Activated naive CD8-positive, alpha-beta T cell treated with anti-CD3 and anti-CD28 coated beads, Interleukin-2, amount 10 ng/mL, durations not matched to agents 7 days and 5 days (primary cell): ENCODE measurements at regions not wholly inside any gene's neighbourhood (a gene's known extent, or its start where the extent isn't known, plus 50 kb on each side); places are given as distances from the start of the nearest gene placed in this dataset.

Experiments used
- ATAC-seq: fragments of 150-1000 bp; cut with Tn5 transposase; one replicate; pipeline ENCODE4 v1.10.0; 2021; ENCODE audit warnings: low read depth, moderate library complexity
- POLR2A ChIA-PET: fragments of 350-600 bp; sonication (Branson Sonifier 250); formaldehyde crosslinking; loops from one replicate; lab custom pipeline; 2021; ENCODE audit warnings: antibody characterized with exemption; lab: Charles Lee
- DNase-seq: peaks from one replicate; pipeline ENCODE4 v3.0.0; 2021
- H3K27ac Mint-ChIP-seq: one replicate; pipeline ENCODE4 v1.8.0; 2022; ENCODE audit warnings: mild to moderate bottlenecking, mixed read lengths
- H3K27me3 Mint-ChIP-seq: one replicate; pipeline ENCODE4 v1.8.0; 2022; ENCODE audit warnings: mild to moderate bottlenecking, moderate library complexity, mixed read lengths
- H3K36me3 Mint-ChIP-seq: one replicate; pipeline ENCODE4 v1.8.0; 2021; ENCODE audit warnings: mild to moderate bottlenecking, mixed read lengths
- H3K4me1 Mint-ChIP-seq: one replicate; pipeline ENCODE4 v1.8.0; 2021; ENCODE audit warnings: mixed read lengths
- H3K4me3 Mint-ChIP-seq: one replicate; pipeline ENCODE4 v1.8.0; 2022; ENCODE audit warnings: mild to moderate bottlenecking, moderate library complexity, mixed read lengths
- H3K9me3 Mint-ChIP-seq: one replicate; pipeline ENCODE4 v1.8.0; 2021; ENCODE audit warnings: mixed read lengths

DNA sequence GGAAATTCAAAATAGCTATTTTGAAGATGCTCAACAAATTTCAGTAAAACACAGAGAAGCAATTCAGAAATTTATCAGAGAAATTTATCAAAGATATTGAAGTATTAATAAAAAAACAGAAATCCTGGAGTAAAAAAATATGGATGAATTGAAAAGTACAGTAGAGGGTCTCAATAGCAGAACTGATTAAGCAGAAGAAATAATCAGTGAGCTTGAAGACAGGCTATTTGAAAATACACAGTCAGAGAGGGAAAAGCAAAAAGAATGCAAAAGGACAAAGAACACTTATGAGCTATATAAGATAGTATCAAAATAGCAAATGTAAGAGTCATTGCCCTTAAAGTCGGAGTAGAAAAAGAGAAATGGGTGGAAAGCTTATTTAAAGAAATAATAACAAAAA is 107.9 kb upstream of the PPP2R2B start:
- DNase-seq (no peak), ATAC-seq (no peak)
- Mint-ChIP-seq H3K36me3 (no peaks in the 10 kb centered on the region), H3K9me3 (peaks cover 6% of the 10 kb centered on the region), H3K27ac (no peak overlapping the region), H3K4me1 (no peaks in the 10 kb centered on the region), H3K27me3 (peaks cover 8% of the 10 kb centered on the region), H3K4me3 (no peak overlapping the region)
- POLR2A ChIA-PET: no interaction called here

DNA sequence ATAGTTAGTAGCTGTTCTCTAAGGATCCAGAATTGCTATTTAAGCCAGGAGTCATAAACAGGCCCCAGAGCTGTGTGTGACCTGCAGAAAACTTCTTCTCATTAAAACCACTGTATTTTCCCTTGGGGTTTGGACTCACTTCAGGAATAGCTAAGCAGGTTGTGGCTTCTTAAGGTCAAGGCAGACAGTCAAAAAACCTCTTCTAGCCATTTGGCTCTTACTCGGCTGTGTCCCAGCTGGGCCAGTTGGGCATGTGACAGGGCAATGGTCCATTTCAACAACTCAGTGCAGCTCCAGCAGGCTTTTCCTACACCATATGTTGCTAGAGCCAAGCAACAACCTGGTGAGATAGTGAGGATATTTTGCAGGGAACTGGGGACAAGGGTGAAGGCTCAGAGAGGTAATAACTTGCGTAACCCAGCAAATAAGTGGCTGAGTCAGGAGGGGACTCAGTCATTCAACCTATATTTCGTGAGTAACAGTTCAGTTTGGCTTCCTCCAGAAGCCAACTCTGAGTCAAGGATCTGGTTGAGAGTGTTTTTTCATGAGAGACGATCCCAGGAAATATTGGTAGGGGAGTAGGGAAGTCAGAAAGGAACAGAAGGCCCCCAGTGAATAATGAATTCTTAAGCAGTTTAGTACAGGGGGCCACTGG is 115.4 kb upstream of the PPP2R2B start:
- H3K4me1 Mint-ChIP-seq: no peaks in the 10 kb centered on the region
- H3K36me3 Mint-ChIP-seq: no peaks in the 10 kb centered on the region
- ATAC-seq (no peak), DNase-seq (no peak)
- H3K27ac Mint-ChIP-seq: no peak overlapping the region
- H3K9me3 Mint-ChIP-seq: no peaks in the 10 kb centered on the region
- POLR2A ChIA-PET: no interaction called here
- no peaks in the 10 kb centered on the region for H3K27me3 Mint-ChIP-seq
- H3K4me3 Mint-ChIP-seq: no peak overlapping the region

DNA sequence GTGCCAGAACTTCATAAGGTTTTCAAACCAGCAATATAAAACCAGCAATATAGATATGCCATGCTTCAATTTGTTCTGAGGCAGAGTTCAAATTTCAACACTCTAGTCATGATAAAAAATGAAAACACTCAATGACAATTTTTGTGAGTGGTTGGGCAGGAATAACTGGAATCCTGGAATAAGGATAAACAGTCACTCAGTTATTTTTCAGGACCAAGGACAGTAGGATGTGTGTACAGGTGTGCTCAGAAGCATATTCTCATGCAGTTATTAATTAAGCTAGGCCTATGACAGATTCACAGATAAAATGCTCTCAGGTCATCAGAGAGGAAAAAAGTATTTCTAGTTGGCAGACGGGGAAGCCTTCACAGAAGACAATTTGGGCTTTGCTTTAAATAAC is 117.3 kb upstream of the PPP2R2B start:
- H3K27ac Mint-ChIP-seq: no peak overlapping the region
- ATAC-seq (no peak), DNase-seq (no peak)
- no peaks in the 10 kb centered on the region for H3K4me1 Mint-ChIP-seq
- H3K36me3 Mint-ChIP-seq: no peaks in the 10 kb centered on the region
- no peak overlapping the region for H3K4me3 Mint-ChIP-seq
- no peaks in the 10 kb centered on the region for H3K9me3 Mint-ChIP-seq
- POLR2A ChIA-PET: no interaction called here
- no peaks in the 10 kb centered on the region for H3K27me3 Mint-ChIP-seq

DNA sequence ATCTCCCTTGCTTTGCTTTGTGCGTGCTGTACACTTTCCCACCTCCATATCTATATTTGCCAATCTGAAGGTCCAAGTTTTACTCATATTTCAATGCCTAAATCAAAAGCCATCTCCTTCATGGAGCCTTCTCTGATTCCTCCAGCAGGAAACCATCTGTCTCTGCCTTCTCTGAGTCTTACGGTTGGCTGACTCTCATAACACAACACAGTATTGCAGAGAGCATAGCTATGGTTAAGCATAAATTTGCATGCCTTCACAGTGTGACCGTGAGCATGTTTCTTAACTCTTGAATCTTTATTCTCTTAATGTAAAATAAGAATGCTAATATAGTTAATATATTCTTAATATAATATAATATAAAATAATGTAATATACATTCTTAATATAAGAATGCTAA is 136.8 kb upstream of the PPP2R2B start:
- ATAC-seq: no peak
- Mint-ChIP-seq H3K36me3 (no peaks in the 10 kb centered on the region), H3K27ac (no peak overlapping the region), H3K4me3 (no peak overlapping the region), H3K9me3 (no peaks in the 10 kb centered on the region), H3K27me3 (no peaks in the 10 kb centered on the region), H3K4me1 (no peaks in the 10 kb centered on the region)
- POLR2A ChIA-PET: no interaction called here
- no peak for DNase-seq

DNA sequence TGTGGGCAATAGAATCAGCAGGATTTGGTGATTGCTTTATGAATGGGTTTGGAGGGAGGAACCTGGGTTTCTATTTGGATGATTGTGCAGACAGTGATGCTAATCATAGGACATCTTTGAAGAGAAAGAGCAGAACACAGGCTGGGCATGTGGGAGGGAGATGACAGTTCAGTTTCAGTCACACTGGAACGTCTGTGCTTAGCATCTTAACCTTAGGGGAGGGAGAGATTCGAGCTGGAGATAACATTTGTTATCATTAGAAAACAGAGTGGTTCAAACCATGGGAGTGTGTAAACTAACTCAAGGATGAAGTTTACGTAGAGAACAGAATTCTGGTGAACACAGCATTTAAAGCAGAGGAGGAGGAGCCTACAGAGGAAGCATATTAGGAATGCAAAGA is 138.6 kb upstream of the PPP2R2B start:
- H3K4me1 Mint-ChIP-seq: no peaks in the 10 kb centered on the region
- H3K4me3 Mint-ChIP-seq: no peak overlapping the region
- no peaks in the 10 kb centered on the region for H3K9me3 Mint-ChIP-seq
- ATAC-seq: no peak
- DNase-seq: no peak
- no peaks in the 10 kb centered on the region for H3K36me3 Mint-ChIP-seq
- no peaks in the 10 kb centered on the region for H3K27me3 Mint-ChIP-seq
- H3K27ac Mint-ChIP-seq: no peak overlapping the region
- POLR2A ChIA-PET: no interaction called here

DNA sequence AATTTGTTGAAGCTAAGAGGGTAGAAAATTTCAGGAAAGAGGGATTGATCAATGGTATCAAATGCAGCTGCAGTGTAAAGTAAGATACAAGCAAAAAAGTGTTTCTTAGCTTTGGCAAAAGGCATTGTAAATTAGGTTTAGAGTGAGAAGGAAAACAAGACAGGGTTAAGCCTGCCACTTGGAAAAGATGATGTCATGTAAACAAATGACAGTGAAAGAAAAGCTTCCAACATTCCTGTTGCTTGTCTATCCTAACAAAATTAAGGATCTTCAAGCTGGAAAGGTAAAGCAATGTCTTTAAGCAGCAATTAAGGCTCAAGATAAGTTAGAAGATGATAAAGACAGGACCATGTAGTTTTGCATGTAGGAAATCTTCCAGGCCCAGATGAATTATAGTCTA is 139.1 kb upstream of the PPP2R2B start:
- ATAC-seq (no peak), DNase-seq (no peak)
- no peaks in the 10 kb centered on the region for H3K9me3 Mint-ChIP-seq
- no peaks in the 10 kb centered on the region for H3K4me1 Mint-ChIP-seq
- H3K36me3 Mint-ChIP-seq: no peaks in the 10 kb centered on the region
- H3K4me3 Mint-ChIP-seq: no peak overlapping the region
- POLR2A ChIA-PET: no interaction called here
- no peaks in the 10 kb centered on the region for H3K27me3 Mint-ChIP-seq
- H3K27ac Mint-ChIP-seq: no peak overlapping the region

DNA sequence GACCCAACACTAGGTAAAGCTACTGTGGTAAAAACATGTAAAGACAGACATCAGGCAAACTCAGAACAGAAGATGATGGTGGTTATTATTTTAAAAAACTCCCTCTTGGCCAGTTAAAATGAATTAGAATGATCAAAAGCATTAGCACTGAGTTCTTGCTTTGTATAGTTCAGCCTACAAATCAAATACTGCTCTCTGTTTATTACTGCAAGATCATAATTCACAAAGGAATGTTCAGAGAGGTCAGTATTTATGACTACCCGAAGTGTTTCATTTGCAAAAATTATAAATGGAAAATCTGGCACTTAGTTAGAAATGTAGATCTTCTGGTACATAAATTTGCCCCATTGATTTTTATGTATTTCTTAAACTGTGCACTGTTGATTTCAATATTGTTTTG is 140.3 kb upstream of the PPP2R2B start:
- no peaks in the 10 kb centered on the region for H3K9me3 Mint-ChIP-seq
- ATAC-seq (no peak), DNase-seq (no peak)
- POLR2A ChIA-PET: no interaction called here
- H3K27ac Mint-ChIP-seq: no peak overlapping the region
- H3K36me3 Mint-ChIP-seq: no peaks in the 10 kb centered on the region
- no peaks in the 10 kb centered on the region for H3K27me3 Mint-ChIP-seq
- H3K4me3 Mint-ChIP-seq: no peak overlapping the region
- H3K4me1 Mint-ChIP-seq: no peaks in the 10 kb centered on the region

DNA sequence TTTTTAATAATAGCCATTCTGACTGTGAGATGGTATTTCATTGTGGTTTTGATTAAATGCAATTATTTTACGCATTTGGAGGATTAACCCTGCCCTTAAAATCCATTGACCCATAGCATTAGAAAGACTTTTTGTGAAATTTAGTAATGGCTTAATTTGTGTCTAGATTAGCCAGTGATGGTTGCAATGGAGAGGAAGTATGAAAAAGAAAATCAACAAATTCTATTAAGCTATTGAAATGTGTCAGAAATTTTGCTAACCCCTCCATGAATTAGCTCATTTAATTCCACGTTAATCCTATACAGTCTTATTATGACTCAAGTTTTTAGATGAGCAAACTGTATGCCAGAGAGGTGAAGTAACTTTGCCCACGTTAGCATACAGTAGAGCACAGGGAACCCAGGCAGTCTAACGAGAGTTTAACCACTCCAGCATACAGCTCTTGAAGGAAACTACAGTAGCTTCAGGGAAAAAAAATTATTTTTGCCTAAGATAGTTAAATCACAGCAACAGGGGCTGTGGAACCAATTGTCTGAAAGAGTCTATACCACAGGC is 158.2 kb upstream of the PPP2R2B start:
- Mint-ChIP-seq H3K4me1 (no peaks in the 10 kb centered on the region), H3K4me3 (no peak overlapping the region), H3K9me3 (peaks cover 3% of the 10 kb centered on the region), H3K36me3 (no peaks in the 10 kb centered on the region), H3K27me3 (no peaks in the 10 kb centered on the region), H3K27ac (no peak overlapping the region)
- ATAC-seq (no peak), DNase-seq (no peak)
- POLR2A ChIA-PET: no interaction called here

DNA sequence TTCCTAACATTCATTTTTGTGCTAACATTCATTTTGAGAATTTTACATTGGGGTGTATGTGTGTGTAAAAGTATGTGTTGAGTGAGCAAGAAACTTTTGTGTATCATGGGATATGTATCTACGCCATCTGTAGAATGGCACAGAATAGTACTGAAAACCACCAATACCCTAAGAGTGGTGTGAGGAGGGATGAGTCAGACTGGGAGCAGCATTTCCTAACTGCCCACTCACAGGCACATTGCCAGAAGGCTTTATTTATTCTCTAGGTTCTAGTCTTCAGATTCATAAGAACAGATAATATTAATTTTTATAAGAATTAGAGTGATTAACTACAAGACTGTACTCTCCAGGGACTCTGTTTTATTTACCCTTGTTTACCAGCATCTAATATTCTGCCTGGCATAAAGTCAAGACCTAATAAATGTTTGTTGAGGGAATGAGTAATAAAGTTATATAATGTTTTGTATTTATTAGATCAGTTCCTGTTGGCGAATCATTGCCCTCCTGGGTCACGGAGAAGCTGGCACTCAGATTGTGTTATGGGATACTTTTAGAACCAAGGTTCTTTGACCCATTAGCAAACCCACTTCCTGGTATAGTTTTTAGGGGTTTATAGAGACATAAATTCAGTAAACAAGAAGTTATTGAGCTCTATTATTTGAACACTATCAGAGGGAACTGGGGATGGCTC is 159.1 kb upstream of the PPP2R2B start:
- no peak overlapping the region for H3K27ac Mint-ChIP-seq
- ATAC-seq: no peak
- no peaks in the 10 kb centered on the region for H3K36me3 Mint-ChIP-seq
- H3K4me3 Mint-ChIP-seq: no peak overlapping the region
- H3K4me1 Mint-ChIP-seq: no peaks in the 10 kb centered on the region
- H3K9me3 Mint-ChIP-seq: peaks cover 3% of the 10 kb centered on the region
- no peak for DNase-seq
- POLR2A ChIA-PET: no interaction called here
- peaks cover 2% of the 10 kb centered on the region for H3K27me3 Mint-ChIP-seq

DNA sequence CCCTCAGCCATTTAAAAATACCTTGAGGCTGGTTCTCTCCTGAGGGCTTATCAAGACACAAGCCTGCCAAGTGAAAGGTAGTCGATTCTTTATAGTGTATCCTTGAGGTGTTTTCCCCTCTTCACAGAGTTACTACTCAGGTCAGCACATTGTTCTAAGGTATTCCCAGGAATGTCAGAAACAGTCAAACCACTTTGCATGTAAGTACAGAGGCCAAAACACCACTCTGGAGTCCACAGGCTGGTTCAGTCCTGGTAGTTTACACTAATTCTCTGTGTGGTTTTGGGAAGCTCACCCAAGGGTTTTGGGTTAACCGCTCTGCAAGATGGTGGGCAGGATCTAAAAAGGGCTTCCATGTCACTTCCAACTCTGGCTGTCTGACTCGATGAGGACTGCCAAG is 162.3 kb upstream of the PPP2R2B start:
- DNase-seq: no peak
- H3K27me3 Mint-ChIP-seq: peaks cover 6% of the 10 kb centered on the region
- H3K27ac Mint-ChIP-seq: no peak overlapping the region
- H3K4me3 Mint-ChIP-seq: no peak overlapping the region
- no peaks in the 10 kb centered on the region for H3K4me1 Mint-ChIP-seq
- POLR2A ChIA-PET: no interaction called here
- no peak for ATAC-seq
- H3K9me3 Mint-ChIP-seq: no peaks in the 10 kb centered on the region
- no peaks in the 10 kb centered on the region for H3K36me3 Mint-ChIP-seq

DNA sequence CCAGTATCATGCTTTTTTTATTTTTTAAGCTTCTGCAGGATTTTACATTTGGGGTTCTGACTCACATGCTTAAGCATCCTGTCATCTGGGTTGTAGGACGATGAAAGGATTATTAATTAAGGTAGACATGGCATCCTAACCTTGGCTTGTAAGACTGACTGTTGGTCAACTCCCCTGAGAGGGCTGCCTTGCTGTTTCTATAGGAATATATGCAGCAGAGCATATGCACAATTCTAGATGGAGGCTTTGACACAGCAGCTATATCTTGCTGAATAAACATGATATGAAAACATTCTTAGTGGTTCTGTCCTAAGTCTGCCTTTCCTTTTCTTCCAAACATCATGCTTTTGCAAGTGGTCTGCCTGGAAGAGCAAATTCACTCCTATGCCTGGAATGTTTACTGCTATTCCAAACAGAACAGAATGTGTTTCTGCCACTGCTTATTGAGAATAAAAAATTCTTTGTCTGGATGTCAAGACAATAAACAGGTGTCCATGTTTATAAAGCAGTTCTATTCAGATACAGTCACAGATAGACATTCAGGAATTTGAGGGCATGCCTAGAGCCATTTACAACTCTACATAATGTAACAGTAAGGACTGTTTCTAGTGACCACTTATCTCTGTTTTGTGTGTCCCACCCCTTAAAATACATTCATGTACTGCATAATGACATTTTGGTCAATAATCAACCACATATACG is 166.2 kb upstream of the PPP2R2B start:
- Mint-ChIP-seq H3K9me3 (no peaks in the 10 kb centered on the region), H3K4me1 (no peaks in the 10 kb centered on the region), H3K36me3 (no peaks in the 10 kb centered on the region), H3K27ac (no peak overlapping the region), H3K27me3 (peaks cover 9% of the 10 kb centered on the region), H3K4me3 (no peak overlapping the region)
- DNase-seq (no peak), ATAC-seq (no peak)
- POLR2A ChIA-PET: no interaction called here

DNA sequence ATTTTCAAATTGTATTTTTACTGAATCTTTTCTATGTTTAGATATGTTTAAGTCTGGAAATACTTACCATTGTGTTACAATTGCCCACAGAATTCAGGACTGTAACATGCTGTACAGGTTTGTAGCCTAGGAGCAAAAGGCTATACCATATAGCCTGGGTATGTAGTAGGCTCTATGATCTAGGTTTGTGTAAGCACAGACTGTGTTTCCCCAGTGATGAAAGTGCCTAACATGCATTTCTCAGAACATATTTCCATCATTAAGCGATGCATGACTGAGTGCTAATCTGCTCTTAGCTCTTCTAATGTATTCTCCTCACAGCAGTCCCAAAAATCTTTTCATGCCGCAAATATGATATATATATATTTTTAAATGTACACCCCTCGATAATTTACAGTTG is 166.7 kb upstream of the PPP2R2B start:
- POLR2A ChIA-PET: no interaction called here
- Mint-ChIP-seq H3K36me3 (no peaks in the 10 kb centered on the region), H3K27me3 (peaks cover 9% of the 10 kb centered on the region), H3K4me1 (no peaks in the 10 kb centered on the region), H3K4me3 (no peak overlapping the region), H3K27ac (no peak overlapping the region), H3K9me3 (no peaks in the 10 kb centered on the region)
- ATAC-seq (no peak), DNase-seq (no peak)

DNA sequence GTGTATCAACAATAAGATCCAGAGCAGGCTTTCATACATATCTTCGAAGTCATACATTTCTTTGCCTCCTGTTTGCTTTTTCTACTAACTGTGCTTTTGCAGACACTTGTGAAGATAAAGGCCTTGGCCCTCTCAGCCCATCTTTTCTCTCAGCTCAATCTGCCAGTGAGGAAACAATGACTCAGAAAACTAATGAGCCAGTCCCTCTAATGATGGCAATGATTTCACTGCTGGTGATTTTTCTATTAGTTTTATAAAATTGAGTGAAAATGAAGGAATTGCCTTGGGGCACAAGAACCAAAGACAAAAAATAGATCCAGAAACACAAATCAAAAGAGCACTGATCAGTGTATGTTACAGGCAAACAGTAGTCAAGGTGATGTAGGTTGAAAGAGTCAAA is 167.7 kb upstream of the PPP2R2B start:
- no peak for ATAC-seq
- Mint-ChIP-seq H3K36me3 (no peaks in the 10 kb centered on the region), H3K9me3 (no peaks in the 10 kb centered on the region), H3K27ac (no peak overlapping the region), H3K27me3 (peaks cover 9% of the 10 kb centered on the region), H3K4me3 (no peak overlapping the region), H3K4me1 (no peaks in the 10 kb centered on the region)
- DNase-seq: no peak
- POLR2A ChIA-PET: no interaction called here

DNA sequence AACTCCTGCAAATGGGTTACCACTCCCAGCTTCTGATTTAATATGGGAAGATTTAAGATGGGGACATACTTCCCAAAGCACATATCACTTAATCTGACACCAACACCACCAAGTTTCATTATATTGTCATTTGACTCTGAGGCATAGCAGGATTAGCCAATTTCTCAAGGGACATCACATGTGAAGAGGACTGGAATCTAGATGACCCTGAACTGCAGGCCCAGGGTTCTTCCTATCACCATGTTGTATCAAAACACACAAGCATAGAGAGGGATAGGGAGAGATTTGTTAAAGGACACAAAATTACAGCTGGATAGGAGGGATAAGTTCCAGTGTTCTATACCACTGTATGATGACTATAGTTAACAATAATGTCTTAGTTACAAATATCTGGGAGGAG is 168.3 kb upstream of the PPP2R2B start:
- Mint-ChIP-seq H3K9me3 (no peaks in the 10 kb centered on the region), H3K36me3 (no peaks in the 10 kb centered on the region), H3K27me3 (peaks cover 9% of the 10 kb centered on the region), H3K4me1 (no peaks in the 10 kb centered on the region), H3K4me3 (no peak overlapping the region), H3K27ac (no peak overlapping the region)
- ATAC-seq (no peak), DNase-seq (no peak)
- POLR2A ChIA-PET: no interaction called here
